GM23248 (cell line): ENCODE measurements at regions not wholly inside any gene's neighbourhood (a gene's known extent, or its start where the extent isn't known, plus 50 kb on each side); places are given as distances from the start of the nearest gene placed in this dataset.

Experiments
- DNase-seq: peaks from one replicate; pipeline ENCODE4 v3.0.0-alpha.2; 2015
- H2AFZ ChIP-seq: fragments of 200-600 bp; sonication (generic); 2 replicates; pipeline ENCODE4 v1.6.1; 2016; ENCODE audit warnings: antibody characterized with exemption
- H3F3A ChIP-seq: fragments of 200-600 bp; sonication (generic); 2 replicates; pipeline ENCODE4 v1.6.1; 2016; ENCODE audit warnings: mild to moderate bottlenecking, antibody characterized with exemption, mixed run types; ENCODE audit not compliant: insufficient read depth
- H3K27ac ChIP-seq: fragments of 200-600 bp; sonication (generic); 2 replicates; pipeline ENCODE4 v1.5.1; 2016; ENCODE audit warnings: mild to moderate bottlenecking
- H3K27me3 ChIP-seq: fragments of 200-600 bp; sonication (generic); replicated peaks from 2 replicates; pipeline ENCODE4 v1.6.1; 2016; ENCODE audit warnings: mild to moderate bottlenecking; ENCODE audit not compliant: insufficient read depth
- H3K36me3 ChIP-seq: fragments of 200-600 bp; sonication (generic); 2 replicates; pipeline ENCODE4 v1.6.1; 2016; ENCODE audit warnings: low read depth, mild to moderate bottlenecking
- H3K4me1 ChIP-seq: fragments of 200-600 bp; sonication (generic); 2 replicates; pipeline ENCODE4 v1.6.1; 2016; ENCODE audit warnings: mild to moderate bottlenecking; ENCODE audit not compliant: insufficient read depth
- H3K4me2 ChIP-seq: fragments of 200-600 bp; sonication (generic); one replicate; pipeline ENCODE4 v1.6.1; 2016; ENCODE audit warnings: mild to moderate bottlenecking; ENCODE audit not compliant: unreplicated experiment
- H3K4me3 ChIP-seq: fragments of 200-600 bp; sonication (generic); 2 replicates; pipeline ENCODE4 v1.5.1; 2016; ENCODE audit warnings: mild to moderate bottlenecking
- H3K79me2 ChIP-seq: fragments of 200-600 bp; sonication (generic); 2 replicates; pipeline ENCODE4 v1.6.1; 2016; ENCODE audit warnings: mild to moderate bottlenecking; ENCODE audit not compliant: insufficient read depth
- H3K9ac ChIP-seq: fragments of 200-600 bp; sonication (generic); 2 replicates; pipeline ENCODE4 v1.6.1; 2016; ENCODE audit warnings: mild to moderate bottlenecking
- H3K9me2 ChIP-seq: fragments of 200-600 bp; sonication (generic); 2 replicates; pipeline ENCODE4 v1.6.1; 2016; ENCODE audit warnings: mixed run types, mild to moderate bottlenecking, moderate library complexity; ENCODE audit not compliant: insufficient read depth
- H3K9me3 ChIP-seq: fragments of 200-600 bp; sonication (generic); one replicate; pipeline ENCODE4 v1.6.1; 2017; ENCODE audit warnings: low read depth
- H4K20me1 ChIP-seq: fragments of 200-600 bp; sonication (generic); 2 replicates; pipeline ENCODE4 v1.6.0; 2016; ENCODE audit not compliant: insufficient read depth
- EZH2 ChIP-seq: fragments of 200-600 bp; sonication (generic); IDR thresholded peaks from 2 replicates; pipeline ENCODE4 v1.6.1; 2018; ENCODE audit warnings: antibody characterized with exemption, mild to moderate bottlenecking; ENCODE audit not compliant: insufficient read depth, poor library complexity, severe bottlenecking
- EZH2phosphoT487 ChIP-seq: fragments of 200-600 bp; sonication (generic); IDR thresholded peaks from 2 replicates; pipeline ENCODE4 v1.6.1; 2018; ENCODE audit warnings: antibody characterized with exemption, moderate library complexity, mild to moderate bottlenecking, low read depth; ENCODE audit not compliant: insufficient read depth
- WGBS, 2 experiments: methylation state at CpG; one replicate each; pipeline ENCODE4 v1.1.6; 2015 to 2017; ENCODE audit warnings: low lambda C conversion rate in 2 of 2, low coverage in 1 of 2; ENCODE audit errors: missing lambda C conversion rate in 2 of 2; 5-methylcytosine and 5-hydroxymethylcytosine counted together
- in situ Hi-C: fragments of 300-500 bp; cut with MboI; formaldehyde crosslinking; loops from 2 replicates; pipeline ENCODE4 v1.15.0; 2020

GRCh38 chr16:14013571-14014283 lies 57.4 kb upstream of the MRTFB start:
- 1% methylated on average over 13 of the region's 13 CpGs for WGBS, 2 experiments
- H3K4me3 ChIP-seq: peak overlapping the region; percentile 56
- in situ Hi-C loops: no loop called here

GRCh38 chr16:14014284-14014625 lies 56.9 kb upstream of the MRTFB start:
- no peak for DNase-seq
- Histone ChIP-seq H3K36me3 (no peaks in the 10 kb centered on the region), H3K27me3 (no peaks in the 10 kb centered on the region; the same call in 1 of the 2 replicates), H2AFZ (no peak overlapping the region), H3K4me2 (peak overlapping the region; percentile 85), H3K27ac (peak overlapping the region; percentile 90), H3K9me3 (no peaks in the 10 kb centered on the region), H3F3A (peaks cover 38% of the 10 kb centered on the region), H4K20me1 (no peaks in the 10 kb centered on the region), H3K79me2 (no peaks in the 10 kb centered on the region), H3K4me3 (peak overlapping the region; percentile 56), H3K9ac (peak overlapping the region; percentile 68; the same call in 1 of the 2 replicates), H3K4me1 (peaks cover 41% of the 10 kb centered on the region), H3K9me2 (no peaks in the 10 kb centered on the region)
- 19 to 27% methylated on average over 5 of the region's 5 CpGs for WGBS, 2 experiments
- TF ChIP-seq EZH2 (no peak), EZH2phosphoT487 (no peak)
- in situ Hi-C loops: no loop called here

More at GRCh38 chr16:14013571-14014283, 57.4 kb upstream of the MRTFB start:
- Histone ChIP-seq H3K9me3 (no peaks in the 10 kb centered on the region), H2AFZ (peak overlapping the region; percentile 34; the same call in 1 of the 2 replicates), H3K9ac (peak overlapping the region; percentile 68), H3K36me3 (no peaks in the 10 kb centered on the region), H3K9me2 (no peaks in the 10 kb centered on the region), H3K79me2 (no peaks in the 10 kb centered on the region), H3K27me3 (no peaks in the 10 kb centered on the region; the same call in 1 of the 2 replicates), H3K4me2 (peak overlapping the region; percentile 85), H4K20me1 (no peaks in the 10 kb centered on the region), H3K27ac (peak overlapping the region; percentile 90), H3K4me1 (peaks cover 41% of the 10 kb centered on the region), H3F3A (peaks cover 38% of the 10 kb centered on the region)
- TF ChIP-seq EZH2phosphoT487 (peak; percentile 65; the same call in 1 of the 2 replicates), EZH2 (no peak)
- peak; percentile 89 for DNase-seq

GRCh38 chr16:14015033-14015432 lies 56.1 kb upstream of the MRTFB start:
- Histone ChIP-seq H3K4me3 (no peak overlapping the region), H2AFZ (no peak overlapping the region), H3K9me3 (no peaks in the 10 kb centered on the region), H3K27me3 (no peaks in the 10 kb centered on the region), H3K27ac (no peak overlapping the region), H3K4me1 (peaks cover 41% of the 10 kb centered on the region), H3F3A (peaks cover 38% of the 10 kb centered on the region), H3K4me2 (no peak overlapping the region), H4K20me1 (no peaks in the 10 kb centered on the region), H3K9me2 (no peaks in the 10 kb centered on the region), H3K79me2 (no peaks in the 10 kb centered on the region), H3K36me3 (no peaks in the 10 kb centered on the region), H3K9ac (no peak overlapping the region)
- 35 to 39% methylated on average over 4 of the region's 4 CpGs for WGBS, 2 experiments
- no peak for DNase-seq
- in situ Hi-C loops: no loop called here
- TF ChIP-seq EZH2 (no peak), EZH2phosphoT487 (no peak)

GRCh38 chr16:14015461-14015860 lies 55.7 kb upstream of the MRTFB start:
- Histone ChIP-seq H3K9me2 (no peaks in the 10 kb centered on the region), H3K4me1 (peaks cover 41% of the 10 kb centered on the region), H3K4me3 (no peak overlapping the region), H3K79me2 (no peaks in the 10 kb centered on the region), H3K27ac (no peak overlapping the region), H3K27me3 (no peaks in the 10 kb centered on the region), H4K20me1 (no peaks in the 10 kb centered on the region), H2AFZ (no peak overlapping the region), H3K4me2 (no peak overlapping the region), H3K9ac (no peak overlapping the region), H3K9me3 (no peaks in the 10 kb centered on the region), H3K36me3 (no peaks in the 10 kb centered on the region), H3F3A (peaks cover 38% of the 10 kb centered on the region)
- TF ChIP-seq EZH2 (no peak), EZH2phosphoT487 (no peak)
- no peak for DNase-seq
- in situ Hi-C loops: no loop called here
- WGBS, 2 experiments: 58 to 65% methylated on average over 11 of the region's 11 CpGs
